ENCODE measurements at regions not wholly inside any gene's neighbourhood (a gene's known extent, or its start where the extent isn't known, plus 50 kb on each side); places are given as distances from the start of the nearest gene placed in this dataset.
"Not testable (repeated sequence)": the region's sequence is repeated elsewhere in the genome, so short reads cannot be mapped to it uniquely, and the experiment has no call there.

DNA sequence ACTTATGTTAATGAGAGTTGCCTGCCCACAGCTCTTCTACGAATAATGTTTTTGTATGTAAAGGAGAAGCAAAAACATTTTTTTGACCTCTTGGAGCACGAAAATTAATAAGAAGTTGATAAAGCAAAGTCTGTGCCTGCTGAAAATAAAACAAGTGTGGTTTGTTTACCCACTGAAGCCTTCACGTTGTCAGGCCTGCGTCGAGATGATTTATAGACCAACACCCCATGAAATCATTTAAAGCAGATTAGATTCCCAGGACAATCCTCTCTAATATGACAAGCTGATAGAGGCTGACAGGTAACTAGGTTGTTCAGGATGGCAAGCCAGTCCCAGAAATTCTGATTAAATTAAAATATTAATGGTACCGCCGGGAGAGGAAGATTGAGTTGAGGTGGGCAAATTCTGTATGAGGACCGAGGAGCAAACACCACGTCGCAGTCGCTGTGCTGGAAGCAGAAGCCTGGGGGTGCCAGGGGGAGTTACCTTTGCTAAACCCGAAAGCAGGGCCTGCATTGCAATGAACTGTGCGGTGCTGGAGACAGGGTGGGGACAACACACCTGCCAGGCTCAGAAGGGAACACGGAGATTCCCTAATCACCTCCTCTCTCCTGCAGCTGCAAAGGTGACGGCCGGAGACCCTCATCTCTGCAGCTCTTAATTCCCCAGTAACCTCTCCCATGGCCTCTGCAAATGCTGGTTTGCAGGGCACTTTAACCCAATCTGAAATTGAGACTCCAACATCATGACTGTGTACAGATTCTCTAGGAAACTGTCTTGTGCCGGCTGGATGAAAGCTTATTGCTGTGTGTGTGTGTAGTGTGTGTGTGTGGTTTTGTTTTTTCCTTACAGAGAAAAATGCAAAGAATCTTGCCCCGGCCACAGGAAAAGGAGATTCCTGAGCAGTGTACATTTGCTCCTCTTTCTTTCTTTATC lies 2805.9 kb downstream of the RPIA start:
- DNase-seq (ENCODE audit: low spot score) = not testable (repeated sequence)

- DNase-seq (ENCODE audit: low spot score) = not testable (repeated sequence)
Observed at GRCh38 chr2:91498065-91498449, 2806.6 kb downstream of the RPIA start.

DNA sequence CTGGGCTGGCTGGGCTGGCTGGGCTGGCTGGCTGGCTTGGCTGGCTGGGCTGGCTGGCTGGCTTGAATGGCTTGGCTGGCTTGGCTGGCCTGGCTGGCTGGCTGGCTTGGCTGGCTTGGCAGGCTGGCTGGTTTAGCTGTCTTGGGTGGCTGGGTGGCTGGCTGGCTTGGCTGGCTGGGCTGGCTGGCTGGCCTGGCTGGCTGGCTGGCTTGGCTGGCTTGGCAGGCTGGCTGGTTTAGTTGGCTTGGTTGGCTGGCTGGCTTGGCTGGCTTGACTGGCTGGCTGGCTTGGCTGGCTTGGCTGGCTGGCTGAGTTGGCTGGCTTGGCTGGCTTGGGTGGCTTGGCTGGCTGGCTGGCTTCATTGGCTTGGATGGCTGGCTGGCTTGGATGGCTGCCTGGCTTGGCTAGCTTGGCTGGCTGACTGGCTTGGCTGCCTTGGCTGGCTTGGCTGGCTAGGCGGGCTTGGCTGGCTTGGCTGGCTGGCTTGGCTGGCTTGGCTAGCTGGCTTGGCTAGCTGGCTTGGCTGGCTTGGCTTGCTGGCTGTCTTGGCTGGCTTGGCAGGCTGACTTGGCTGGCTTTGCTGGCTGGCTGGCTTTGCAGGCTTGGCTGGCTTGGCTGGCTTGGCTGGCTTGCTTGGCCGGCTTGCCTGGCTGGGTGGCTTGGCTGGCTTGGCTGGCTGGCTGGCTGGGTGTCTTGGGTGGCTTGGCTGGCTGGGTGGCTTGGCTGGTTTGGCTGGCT lies 2807.2 kb downstream of the RPIA start:
- DNase-seq (ENCODE audit: low spot score) = not testable (repeated sequence)

GRCh38 chr2:91499431-91500050 lies 2808.1 kb downstream of the RPIA start:
- DNase-seq (ENCODE audit: low spot score) = not testable (repeated sequence)

- not testable (repeated sequence) for DNase-seq (ENCODE audit: low spot score)
Observed at GRCh38 chr2:91500246-91500977, 2808.9 kb downstream of the RPIA start.

DNA sequence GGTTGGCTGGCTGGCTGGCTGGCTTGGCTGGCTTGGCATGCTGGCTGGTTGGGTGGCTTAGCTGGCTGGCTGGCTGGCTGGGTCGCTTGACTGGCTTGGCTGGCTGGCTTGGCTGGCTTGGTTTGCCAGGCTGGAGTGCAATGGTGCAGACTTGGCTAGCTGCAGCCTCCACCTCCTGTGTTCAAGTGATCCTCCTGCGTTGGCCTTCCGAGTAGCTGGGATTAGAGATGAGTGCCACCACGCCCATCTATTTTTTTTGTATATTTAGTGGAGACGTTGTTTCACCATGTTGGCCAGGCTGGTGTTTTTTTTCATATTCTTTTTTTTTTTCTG lies 2809.5 kb downstream of the RPIA start:
- DNase-seq (ENCODE audit: low spot score) = not testable (repeated sequence)

- not testable (repeated sequence) for DNase-seq (ENCODE audit: low spot score)
Observed at GRCh38 chr2:91501481-91502080, 2810.1 kb downstream of the RPIA start.

DNA sequence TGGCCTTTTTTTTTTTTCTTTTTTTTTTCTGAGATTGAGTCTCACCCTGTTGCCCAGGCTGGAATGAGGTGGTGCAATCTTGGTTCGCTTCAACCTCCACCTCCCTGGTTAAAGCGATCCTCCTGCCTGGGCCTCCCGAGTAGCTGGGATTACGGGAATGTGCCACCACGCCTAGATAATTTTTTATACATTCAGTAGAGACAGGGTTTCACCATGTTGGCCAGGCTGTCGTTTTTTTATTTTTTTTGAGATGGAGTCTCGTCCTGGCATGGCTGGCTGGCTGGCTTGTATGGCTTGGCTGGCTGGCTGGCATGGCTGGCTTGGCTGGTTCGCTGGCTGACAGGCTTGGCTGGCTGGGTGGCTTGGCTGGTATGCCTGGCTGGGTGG lies 2812.1 kb downstream of the RPIA start:
- DNase-seq (ENCODE audit: low spot score) = not testable (repeated sequence)

GRCh38 chr2:91503959-91504741 lies 2812.7 kb downstream of the RPIA start:
- DNase-seq (ENCODE audit: low spot score) = not testable (repeated sequence)

- DNase-seq (ENCODE audit: low spot score) = not testable (repeated sequence)
Observed at GRCh38 chr2:91508816-91509215, 2817.3 kb downstream of the RPIA start.

DNA sequence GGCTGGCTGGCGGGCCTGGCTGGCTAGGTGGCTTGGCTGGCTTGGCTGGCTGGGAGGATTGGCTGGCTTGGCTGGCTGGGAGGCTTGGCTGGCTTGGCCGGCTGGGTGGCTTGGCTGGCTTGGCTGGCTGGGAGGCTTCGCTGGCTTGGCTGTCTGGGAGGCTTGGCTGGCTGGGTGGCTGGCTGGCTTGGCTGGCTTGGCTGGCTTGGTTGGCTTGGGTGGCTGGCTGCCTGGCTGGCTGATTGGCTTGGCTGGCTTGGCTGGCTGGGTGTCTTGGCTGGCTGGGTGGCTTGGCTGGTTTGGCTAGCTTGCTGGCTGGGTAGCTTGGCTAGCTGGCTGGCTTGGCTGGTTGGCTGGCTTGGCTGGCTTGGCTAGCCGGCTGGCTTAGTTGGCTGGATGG lies 2817.8 kb downstream of the RPIA start:
- DNase-seq (ENCODE audit: low spot score) = not testable (repeated sequence)

GRCh38 chr2:91511166-91511565 lies 2819.7 kb downstream of the RPIA start:
- DNase-seq (ENCODE audit: low spot score) = not testable (repeated sequence)

- DNase-seq (ENCODE audit: low spot score) = not testable (repeated sequence)
Observed at GRCh38 chr2:91515966-91516365, 2824.5 kb downstream of the RPIA start.

DNA sequence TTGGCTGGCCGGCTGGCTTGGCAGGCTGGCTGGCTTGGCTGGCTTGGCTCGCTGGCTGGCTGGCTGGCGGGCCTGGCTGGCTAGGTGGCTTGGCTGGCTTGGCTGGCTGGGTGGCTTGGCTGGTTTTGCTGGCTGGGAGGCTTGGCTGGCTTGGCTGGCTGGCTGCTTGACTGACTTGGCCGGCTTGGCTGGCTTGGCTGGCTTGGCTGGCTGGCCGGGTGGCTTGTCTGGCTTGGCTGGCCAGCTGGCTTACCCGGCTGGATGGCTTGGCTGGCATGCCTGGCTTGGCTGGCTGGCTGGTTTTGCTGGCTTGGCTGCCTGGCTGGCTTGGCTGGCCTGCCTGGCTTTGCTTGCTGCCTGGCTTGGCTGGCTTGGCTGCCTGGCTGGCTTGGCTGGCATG lies 2825.2 kb downstream of the RPIA start:
- not testable (repeated sequence) for DNase-seq (ENCODE audit: low spot score)

GRCh38 chr2:91517846-91518245 lies 2826.4 kb downstream of the RPIA start:
- not testable (repeated sequence) for DNase-seq (ENCODE audit: low spot score)

DNA sequence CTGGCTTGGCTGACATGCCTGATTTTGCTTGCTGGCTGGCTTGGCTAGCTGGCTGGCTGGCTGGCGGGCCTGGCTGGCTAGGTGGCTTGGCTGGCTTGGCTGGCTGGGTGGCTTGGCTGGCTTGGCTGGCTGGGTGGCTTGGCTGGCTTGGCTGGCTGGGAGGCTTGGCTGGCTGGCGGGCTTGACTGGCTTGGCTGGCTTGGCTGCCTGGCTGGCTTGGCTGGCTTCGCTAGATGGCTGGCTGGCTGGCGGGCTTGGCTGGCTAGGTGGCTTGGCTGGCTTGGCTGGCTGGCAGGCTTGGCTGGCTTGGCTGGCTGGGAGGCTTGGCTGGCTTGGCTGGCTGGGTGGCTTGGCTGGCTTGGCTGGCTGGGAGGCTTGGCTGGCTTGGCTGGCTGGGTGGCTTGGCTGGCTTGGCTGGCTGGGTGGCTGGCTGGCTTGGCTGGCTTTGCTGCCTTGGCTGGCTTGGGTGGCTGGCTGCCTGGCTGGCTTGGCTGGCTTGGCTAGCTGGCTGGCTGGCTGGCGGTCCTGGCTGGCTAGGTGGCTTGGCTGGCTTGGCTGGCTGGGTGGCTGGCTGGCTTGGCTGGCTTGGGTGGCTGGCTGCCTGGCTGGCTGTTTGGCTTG lies 2827.0 kb downstream of the RPIA start:
- DNase-seq (ENCODE audit: low spot score) = not testable (repeated sequence)

GRCh38 chr2:91519359-91519758 lies 2827.9 kb downstream of the RPIA start:
- not testable (repeated sequence) for DNase-seq (ENCODE audit: low spot score)

- DNase-seq (ENCODE audit: low spot score) = not testable (repeated sequence)
Observed at GRCh38 chr2:91519914-91520313, 2828.4 kb downstream of the RPIA start.

DNA sequence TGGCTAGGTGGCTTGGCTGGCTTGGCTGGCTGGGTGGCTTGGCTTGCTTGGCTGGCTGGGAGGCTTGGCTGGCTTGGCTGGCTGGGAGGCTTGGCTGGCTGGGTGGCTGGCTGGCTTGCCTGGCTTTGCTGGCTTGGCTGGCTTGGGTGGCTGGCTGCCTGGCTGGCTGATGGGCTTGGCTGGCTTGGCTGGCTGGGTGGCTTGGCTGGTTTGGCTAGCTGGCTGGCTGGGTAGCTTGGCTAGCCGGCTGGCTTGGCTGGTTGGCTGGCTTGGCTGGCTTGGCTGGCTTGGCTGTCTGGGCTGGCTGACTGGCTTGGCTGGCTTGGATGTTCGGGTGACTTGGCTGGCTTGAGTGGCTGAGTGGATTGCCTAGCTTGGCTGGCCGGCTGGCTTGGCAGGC lies 2829.1 kb downstream of the RPIA start:
- not testable (repeated sequence) for DNase-seq (ENCODE audit: low spot score)

- DNase-seq (ENCODE audit: low spot score) = not testable (repeated sequence)
Observed at GRCh38 chr2:91520972-91521535, 2829.6 kb downstream of the RPIA start.

Measured in germinal center (tissue), 1 donor.